GM12873 (cell line): ENCODE measurements at regions not wholly inside any gene's neighbourhood (a gene's known extent, or its start where the extent isn't known, plus 50 kb on each side); places are given as distances from the start of the nearest gene placed in this dataset.

ENCODE experiments used
- TF ChIP-seq, protein P1 (sequence below): IDR thresholded peaks from 2 replicates; pipeline ENCODE4 v1.5.1; 2012; ENCODE audit warnings: low read depth, mild to moderate bottlenecking, moderate library complexity, low read length, control low read depth; ENCODE audit not compliant: insufficient read depth; ENCODE audit errors: missing control alignments

GRCh38 chr2:16520891-16521290, 144.7 kb downstream of the CYRIA start:
- TF ChIP-seq, protein P1, sequence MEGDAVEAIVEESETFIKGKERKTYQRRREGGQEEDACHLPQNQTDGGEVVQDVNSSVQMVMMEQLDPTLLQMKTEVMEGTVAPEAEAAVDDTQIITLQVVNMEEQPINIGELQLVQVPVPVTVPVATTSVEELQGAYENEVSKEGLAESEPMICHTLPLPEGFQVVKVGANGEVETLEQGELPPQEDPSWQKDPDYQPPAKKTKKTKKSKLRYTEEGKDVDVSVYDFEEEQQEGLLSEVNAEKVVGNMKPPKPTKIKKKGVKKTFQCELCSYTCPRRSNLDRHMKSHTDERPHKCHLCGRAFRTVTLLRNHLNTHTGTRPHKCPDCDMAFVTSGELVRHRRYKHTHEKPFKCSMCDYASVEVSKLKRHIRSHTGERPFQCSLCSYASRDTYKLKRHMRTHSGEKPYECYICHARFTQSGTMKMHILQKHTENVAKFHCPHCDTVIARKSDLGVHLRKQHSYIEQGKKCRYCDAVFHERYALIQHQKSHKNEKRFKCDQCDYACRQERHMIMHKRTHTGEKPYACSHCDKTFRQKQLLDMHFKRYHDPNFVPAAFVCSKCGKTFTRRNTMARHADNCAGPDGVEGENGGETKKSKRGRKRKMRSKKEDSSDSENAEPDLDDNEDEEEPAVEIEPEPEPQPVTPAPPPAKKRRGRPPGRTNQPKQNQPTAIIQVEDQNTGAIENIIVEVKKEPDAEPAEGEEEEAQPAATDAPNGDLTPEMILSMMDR: no peak

- TF ChIP-seq, protein P1: no peak
Measured at GRCh38 chr2:16515696-16516095, 149.9 kb downstream of the CYRIA start.

- TF ChIP-seq, protein P1: no peak
Measured at GRCh38 chr2:16513626-16514025, 152.0 kb downstream of the CYRIA start.

DNA sequence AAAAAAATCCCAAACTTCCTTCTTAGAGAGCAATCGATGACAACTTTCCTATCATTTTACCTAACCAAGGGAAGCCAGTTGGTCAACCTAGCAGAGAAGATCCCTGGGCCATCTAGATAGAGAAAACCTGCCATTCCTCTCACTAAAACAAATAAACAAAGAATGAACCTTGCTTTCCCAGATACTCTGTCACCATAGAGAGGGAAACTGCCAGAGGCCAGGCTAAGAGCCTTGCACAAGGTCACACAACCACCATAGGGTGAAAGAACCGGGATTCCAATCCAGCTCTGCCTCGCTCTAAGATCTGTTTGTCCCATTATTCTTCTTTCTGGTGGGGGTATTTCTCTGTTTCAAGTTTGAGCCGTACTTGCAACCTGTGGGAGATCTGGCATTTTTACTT, 154.6 kb downstream of the CYRIA start:
- TF ChIP-seq, protein P1: no peak

GRCh38 chr2:16509042-16509441, 156.6 kb downstream of the CYRIA start:
- TF ChIP-seq, protein P1: no peak

- TF ChIP-seq, protein P1: no peak
Measured at GRCh38 chr2:16508490-16508851, 157.2 kb downstream of the CYRIA start.

DNA sequence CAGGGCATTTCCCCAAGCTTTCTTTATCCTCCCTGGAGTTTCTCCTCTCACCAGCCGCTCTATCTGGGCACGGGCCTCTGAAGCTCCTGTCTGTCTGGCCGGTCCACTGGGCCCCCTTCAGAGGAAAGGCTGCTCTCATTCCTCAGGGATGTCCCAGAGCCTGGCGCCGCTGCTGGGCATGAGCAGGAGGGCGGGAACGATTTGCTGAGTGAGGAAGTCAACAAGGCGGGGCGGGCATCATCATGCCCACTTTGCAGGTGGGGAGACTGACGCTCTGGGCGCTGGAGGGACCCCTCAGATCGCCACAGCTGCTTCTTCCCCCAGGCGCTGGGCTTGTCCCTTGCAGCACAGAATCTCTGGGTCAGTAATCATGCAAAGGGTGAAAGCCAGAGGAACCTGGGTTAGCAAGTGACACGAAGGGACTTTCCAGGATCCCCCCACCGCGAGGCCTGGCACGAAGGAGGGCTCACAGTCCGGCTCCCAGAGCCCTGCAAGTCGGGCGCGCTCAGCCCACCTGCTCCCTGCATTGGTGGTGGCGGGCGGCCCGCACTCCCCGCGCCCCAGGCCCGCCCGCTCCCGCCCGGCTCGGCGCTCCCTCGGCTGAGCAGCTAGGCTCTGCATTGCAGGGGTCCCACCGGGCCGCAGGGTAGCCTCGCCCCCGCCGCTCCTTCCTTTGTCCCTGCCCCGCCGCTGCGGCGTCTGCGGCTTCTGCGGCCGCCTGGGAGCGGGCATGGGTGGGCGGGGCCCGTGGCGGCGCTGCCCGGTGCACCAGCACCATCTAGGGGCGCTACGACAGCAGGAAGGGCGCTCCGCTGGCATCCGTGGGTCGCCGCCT, 157.8 kb downstream of the CYRIA start:
- TF ChIP-seq, protein P1: peak; percentile 44

GRCh38 chr2:16506366-16506765, 159.3 kb downstream of the CYRIA start:
- TF ChIP-seq, protein P1: no peak
